ENCODE measurements at regions not wholly inside any gene's neighbourhood (a gene's known extent, or its start where the extent isn't known, plus 50 kb on each side); places are given as distances from the start of the nearest gene placed in this dataset.

DNA sequence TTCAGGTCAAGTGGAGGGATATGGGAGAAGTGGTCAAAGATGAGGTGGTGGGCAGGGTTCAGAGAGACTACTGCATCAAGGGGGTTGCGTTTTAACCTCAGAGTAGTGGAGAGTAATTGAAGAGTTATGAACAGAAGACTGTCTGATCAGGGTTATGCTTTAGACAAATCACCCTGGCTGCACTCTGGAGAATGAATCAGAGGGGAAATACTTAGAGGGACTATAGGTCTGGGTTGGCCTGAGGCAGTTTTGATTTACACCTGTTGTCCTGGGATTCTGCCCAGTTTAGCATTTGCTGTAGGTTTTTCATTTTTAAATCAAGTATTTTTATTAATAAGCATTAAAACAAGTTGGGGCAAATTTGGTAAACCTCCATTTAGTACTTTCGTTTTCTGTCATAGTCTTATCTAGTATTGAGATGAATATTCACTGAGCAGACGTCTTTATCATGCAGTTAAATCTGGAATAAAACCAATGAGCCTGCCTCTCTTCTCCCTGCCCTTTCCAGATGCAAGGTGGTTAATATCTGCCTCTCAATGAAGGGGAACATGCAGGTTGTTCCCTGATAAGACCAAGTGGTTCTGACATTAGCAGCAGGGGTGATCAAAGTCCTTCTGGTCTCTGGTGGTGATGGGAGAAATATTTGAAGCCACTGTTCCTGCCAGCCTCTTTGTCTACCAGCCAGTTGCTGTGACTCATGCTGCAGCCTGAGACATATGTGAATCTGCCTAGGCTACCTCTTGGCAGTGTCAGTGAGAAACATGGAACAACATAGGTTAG is 116.0 kb upstream of the RPS6KA3 start:
- no peak for DNase-seq (ENCODE audit: low read depth in 2 of 2)

DNA sequence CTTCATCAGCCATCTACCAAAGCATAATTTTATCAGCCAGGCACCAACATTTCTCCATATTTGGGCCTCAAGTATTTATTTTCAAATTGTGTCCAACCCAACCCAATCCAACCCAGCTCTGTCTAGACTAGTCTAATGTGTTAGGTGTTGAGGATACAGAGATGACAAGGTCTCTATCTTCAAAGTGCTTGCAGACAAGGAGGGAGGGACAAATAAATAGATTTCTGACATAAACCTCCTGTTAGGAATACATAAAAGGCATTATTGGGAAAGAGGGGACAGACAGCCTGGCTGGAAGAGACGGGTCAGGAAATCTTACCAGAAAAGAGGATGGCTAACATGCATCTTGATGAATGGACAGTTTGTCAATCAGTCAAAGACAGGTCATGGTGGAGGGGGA is 115.4 kb upstream of the RPS6KA3 start:
- no peak for DNase-seq (ENCODE audit: low read depth in 2 of 2)

DNA sequence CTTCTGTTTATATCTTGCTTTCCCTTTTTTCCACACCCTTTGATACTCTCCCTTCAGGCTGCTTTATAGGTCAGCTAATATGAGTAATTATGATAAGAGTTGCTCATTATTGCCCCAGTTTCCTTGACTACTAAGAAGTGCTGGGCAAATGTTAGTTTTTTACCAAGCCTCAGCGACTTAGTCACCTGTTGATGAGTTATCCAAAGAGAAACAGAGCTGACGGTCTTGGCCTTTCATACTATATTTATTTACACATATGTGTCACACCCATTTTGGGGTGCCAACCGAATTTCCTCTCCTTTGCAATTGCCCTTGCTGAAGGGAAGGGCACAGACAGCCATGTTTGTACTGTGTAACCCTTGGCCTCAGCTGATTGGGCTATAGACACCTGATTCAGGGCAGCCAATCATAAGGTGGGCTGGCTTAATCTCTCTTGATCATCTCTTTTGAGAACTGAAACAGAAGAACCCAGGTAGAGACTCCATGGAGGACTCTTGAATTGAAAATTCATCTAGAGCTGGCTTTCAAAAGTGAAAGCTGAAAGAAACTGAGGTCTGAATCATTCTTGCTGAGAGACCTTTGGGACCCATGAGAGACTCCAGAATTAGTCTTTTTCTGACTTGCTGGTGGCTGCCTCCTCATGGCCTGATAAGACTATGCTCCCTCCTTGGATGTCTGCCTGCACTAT is 111.7 kb upstream of the RPS6KA3 start:
- DNase-seq (ENCODE audit: low read depth in 2 of 2) = no peak

GRCh38 chrX:20374900-20375438 is 108.3 kb upstream of the RPS6KA3 start:
- no peak for DNase-seq (ENCODE audit: low read depth in 2 of 2)

- DNase-seq (ENCODE audit: low read depth in 2 of 2) = no peak
Observed at GRCh38 chrX:20374450-20374849, 107.7 kb upstream of the RPS6KA3 start.

- DNase-seq (ENCODE audit: low read depth in 2 of 2) = no peak
Observed at GRCh38 chrX:20373063-20373462, 106.4 kb upstream of the RPS6KA3 start.

GRCh38 chrX:20372533-20372932 is 105.8 kb upstream of the RPS6KA3 start:
- no peak for DNase-seq (ENCODE audit: low read depth in 2 of 2)

DNA sequence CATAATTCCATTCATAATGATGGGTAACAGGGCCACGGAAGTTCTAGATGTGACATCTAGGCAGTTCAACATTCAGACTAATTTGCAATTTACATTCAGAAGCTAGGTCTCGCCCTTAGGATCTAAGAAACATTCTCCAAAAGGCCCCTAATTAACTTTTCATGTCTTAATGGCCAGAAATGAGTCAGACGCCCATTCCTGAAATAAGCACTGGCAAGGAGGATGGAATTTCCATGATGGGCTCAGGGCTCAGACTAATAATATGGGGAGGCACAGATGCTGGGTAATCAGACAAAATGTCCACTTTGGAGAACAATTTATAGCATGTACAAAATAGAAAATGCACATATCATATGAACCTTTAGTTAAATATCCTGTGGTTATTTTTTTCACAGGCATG is 102.8 kb upstream of the RPS6KA3 start:
- DNase-seq (ENCODE audit: low read depth in 2 of 2) = no peak

- DNase-seq (ENCODE audit: low read depth in 2 of 2) = no peak
Observed at GRCh38 chrX:20364238-20364637, 97.5 kb upstream of the RPS6KA3 start.

- DNase-seq (ENCODE audit: low read depth in 2 of 2) = no peak
Observed at GRCh38 chrX:20363275-20363674, 96.6 kb upstream of the RPS6KA3 start.

DNA sequence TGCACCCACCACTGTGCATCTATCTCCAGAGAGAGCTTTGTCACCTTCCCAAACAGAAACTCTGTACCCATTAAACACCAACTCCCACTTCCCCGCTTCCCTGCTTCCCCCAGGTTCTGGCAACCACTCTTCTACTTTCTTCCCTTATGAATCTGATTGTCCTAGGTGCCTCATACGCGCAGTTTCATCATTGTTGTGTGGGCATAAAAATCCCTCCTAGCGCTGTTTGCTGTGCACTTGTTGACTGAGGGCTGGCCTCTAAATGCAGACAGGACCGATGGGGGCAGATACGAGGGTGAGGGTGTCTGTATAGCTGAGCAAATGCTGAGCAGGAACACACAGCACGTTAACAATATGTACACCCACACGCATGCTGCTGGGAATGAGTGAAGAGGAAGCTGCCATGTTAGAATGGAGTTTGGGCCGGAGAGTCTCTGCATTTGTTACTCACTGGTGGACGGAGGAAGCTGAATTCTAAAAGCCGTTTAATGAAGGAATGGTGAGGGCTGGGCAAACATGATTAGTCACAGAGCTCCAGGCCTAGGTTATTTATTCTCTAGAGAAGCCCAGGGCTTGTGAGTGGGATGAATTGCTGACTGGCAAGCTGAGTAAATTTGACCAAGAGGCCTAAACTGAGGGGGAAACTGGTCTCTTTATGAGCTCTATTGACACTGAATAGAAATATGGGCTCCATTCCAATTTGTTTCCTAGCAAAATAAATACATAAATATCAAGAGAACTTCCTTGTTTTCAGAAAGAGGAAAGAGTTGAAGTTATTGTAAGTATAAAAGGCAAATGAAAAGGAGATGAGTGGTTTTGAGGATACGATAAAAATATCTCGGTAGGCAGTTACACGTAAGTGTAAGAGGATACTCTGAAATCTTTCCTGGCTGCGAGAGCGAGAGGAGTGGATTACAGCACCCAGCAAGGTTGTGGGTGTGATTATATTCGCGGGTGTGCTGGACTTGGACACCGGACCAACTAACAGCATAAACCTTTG is 95.9 kb upstream of the RPS6KA3 start:
- DNase-seq (ENCODE audit: low read depth in 2 of 2) = no peak

- peak; percentile 38 to 44 for DNase-seq (ENCODE audit: low read depth in 2 of 2)
Observed at GRCh38 chrX:20361890-20362262, 95.2 kb upstream of the RPS6KA3 start.

DNA sequence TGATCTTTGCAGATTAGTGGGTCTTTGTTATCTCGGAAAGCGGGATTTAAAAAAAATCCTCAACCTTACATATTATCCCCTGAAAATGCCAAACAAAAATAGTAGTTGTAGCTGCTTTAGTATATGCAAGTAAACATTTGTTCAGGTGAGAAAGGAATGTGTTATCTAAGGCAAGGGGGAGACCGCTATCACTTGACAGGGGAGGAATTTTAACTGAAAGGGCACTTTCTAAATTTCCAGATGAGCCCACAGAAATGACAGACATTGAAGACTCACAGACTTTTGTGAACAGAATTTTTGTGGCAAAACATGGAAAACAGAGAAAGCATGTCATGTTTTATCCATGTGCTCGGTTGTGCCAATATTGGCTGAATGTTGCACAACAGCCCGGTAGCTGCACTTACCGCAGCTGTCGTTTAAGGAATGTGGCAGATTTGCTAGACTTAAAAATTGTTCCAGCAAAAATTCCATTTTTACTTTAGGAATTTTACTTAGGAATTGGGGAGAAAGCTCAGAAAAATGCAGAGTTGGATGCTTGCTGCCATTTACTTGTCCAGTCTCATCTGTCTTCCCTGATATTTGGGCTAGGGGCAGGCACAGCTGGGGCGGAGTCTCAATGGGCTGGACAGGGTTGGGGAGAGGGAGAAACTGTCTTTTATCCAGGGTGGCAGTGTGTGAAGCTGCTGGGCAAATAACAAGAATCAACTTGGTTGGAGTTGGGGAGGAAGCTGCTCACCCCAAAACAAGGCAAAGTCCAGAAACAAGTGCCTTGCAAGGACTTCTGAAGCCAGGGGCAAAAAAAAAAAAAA is 94.6 kb upstream of the RPS6KA3 start:
- peak; percentile 45 to 55 for DNase-seq (ENCODE audit: low read depth in 2 of 2)

DNA sequence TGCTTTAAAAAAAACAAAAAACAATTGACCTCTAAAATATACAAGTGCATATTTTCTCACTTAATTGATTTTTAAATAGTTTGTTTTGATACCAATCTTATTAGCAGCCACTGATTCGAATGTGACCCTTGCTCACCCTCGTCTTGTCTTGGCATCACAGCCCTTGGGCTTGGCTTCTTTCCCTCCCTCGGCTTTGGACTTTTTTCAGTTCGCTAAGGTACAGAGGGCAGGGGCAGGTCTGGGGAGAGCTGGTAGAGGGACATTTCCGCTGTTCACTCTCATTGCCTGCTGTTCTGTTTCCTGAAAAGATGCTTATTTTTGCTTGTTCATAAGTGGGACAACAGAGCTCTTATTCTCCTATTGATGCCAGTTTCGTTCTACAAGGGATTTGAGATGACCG is 88.5 kb upstream of the RPS6KA3 start:
- no peak for DNase-seq (ENCODE audit: low read depth in 2 of 2)

GRCh38 chrX:20354505-20354904 is 87.8 kb upstream of the RPS6KA3 start:
- no peak for DNase-seq (ENCODE audit: low read depth in 2 of 2)

- DNase-seq (ENCODE audit: low read depth in 2 of 2) = no peak
Observed at GRCh38 chrX:20352935-20353336, 86.2 kb upstream of the RPS6KA3 start.

GRCh38 chrX:20352504-20352903 is 85.8 kb upstream of the RPS6KA3 start:
- DNase-seq (ENCODE audit: low read depth in 2 of 2) = no peak

DNA sequence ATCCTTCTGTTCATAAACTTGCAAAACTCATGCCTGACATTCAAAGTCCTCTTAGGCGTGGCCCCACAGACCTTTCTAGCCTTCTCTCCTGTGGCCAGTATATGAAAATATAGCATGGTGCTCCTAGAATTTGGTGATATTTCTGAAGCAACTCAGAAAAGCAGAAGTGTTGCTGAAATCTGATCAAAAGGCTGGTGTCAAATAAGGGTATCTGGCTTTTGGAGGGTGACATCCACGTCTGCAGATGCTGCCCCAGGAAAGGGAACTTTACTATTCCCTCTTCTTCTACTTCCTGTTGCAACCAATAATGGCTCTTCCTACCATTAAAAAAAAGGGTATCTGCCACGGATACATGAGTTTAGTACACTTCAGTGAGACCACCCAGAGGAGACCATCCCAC is 83.9 kb upstream of the RPS6KA3 start:
- DNase-seq (ENCODE audit: low read depth in 2 of 2) = no peak

DNA sequence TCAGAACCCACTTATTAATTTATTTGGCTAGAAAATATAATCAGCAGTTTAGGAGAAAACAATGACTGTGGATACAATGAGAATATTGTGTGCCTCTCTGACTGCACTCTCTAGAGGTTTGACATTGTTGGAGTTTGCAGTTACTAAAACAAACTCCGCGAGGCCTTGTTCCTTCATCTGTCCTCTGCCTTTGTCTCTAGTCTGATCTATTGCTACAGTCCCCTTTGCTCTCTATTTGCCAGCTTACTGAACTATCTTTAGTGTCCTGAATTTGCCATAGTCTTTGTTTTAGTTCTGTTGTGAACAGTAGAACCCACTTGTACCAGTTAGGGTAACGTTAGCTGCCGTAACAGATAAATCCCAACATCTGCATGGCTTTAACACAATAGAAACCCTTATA is 81.4 kb upstream of the RPS6KA3 start:
- no peak for DNase-seq (ENCODE audit: low read depth in 2 of 2)

DNA sequence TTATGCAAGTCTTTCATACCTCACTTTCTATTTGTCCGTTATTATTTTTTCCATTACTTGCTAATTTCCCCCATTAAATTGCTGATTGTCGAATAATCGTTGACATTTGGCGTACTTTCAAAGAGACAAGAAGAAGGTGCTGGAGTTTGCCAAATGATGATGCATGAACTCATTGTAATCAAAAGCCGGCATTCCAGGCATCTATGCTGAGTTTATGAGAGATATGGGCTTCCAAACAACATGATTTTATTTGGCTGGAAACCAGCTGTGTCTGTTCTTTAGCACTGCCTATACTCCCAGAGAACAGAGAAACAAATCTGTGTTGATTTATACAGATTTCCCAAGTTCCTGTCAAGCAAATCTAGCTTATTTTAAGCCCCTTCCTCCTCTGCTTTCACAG is 80.8 kb upstream of the RPS6KA3 start:
- DNase-seq (ENCODE audit: low read depth in 2 of 2) = peak in 1 of 2 experiments; percentile 14

DNA sequence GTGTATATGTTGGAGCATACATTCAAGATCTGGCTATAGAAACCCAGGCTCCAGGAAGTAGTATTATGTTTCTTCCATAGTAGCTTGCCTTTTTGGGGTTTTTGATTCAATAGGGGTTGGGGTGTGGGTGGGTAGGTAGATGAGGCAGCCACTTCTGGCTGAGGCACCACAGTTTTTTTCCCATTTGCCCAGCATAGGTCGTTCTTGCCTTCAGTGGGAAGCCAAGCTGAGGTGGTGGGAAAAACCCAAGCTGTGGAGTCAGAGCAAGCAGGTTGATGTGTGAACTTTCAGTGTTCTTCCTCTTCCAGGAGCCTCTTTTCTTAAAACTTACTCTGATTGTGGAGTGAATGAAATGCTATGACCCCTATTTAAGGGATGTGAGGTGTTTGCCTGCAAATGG is 67.0 kb upstream of the RPS6KA3 start:
- DNase-seq (ENCODE audit: low read depth in 2 of 2) = no peak

Measured in fibroblast of skin of left quadriceps (primary cell).